Endothelial cell of umbilical vein (primary cell): ENCODE measurements at regions not wholly inside any gene's neighbourhood (a gene's known extent, or its start where the extent isn't known, plus 50 kb on each side); places are given as distances from the start of the nearest gene placed in this dataset.
"Not testable (repeated sequence)": the region's sequence is repeated elsewhere in the genome, so short reads cannot be mapped to it uniquely, and the experiment has no call there.

ENCODE experiments used
- BruUV-seq: library from RNA; stranded (reverse); fragments of 400-500 nt; replicated peaks from 2 replicates; lab custom pipeline; 2021; lab: Mats Ljungman, UMichigan
- CTCF ChIA-PET: fragments of 300-600, 350-600 bp; sonication (Branson Sonifier 250); formaldehyde crosslinking; loops from one replicate; lab custom pipeline; 2021; ENCODE audit warnings: antibody characterized with exemption, inconsistent platforms; lab: Charles Lee
- POLR2A ChIA-PET: fragments of 300-600, 350-600 bp; sonication (Branson Sonifier 250); formaldehyde crosslinking; loops from one replicate; lab custom pipeline; 2021; ENCODE audit warnings: antibody characterized with exemption, inconsistent platforms; lab: Charles Lee
- DNase-seq: peaks from one replicate; pipeline ENCODE4 v3.0.0-alpha.2; 2011; ENCODE audit warnings: low read depth, low spot score
- FAIRE-seq: peaks from 2 replicates; lab custom pipeline; 2011; peaks lifted over from hg19 to GRCh38; lab: Jason Lieb, UNC
- H2AFZ ChIP-seq: 2 replicates; pipeline ENCODE4 v1.6.0; 2012; ENCODE audit warnings: low read depth, low read length, control low read depth, inconsistent platforms
- H3K27ac ChIP-seq: 2 replicates; pipeline ENCODE4 v1.5.1; 2011; ENCODE audit warnings: low read depth, mild to moderate bottlenecking, control low read depth, low read length, moderate library complexity; ENCODE audit not compliant: insufficient read depth
- H3K27me3 ChIP-seq, 2 experiments: 2 replicates each; pipeline versions ENCODE4 v1.6.0 to v1.6.1; 2011; ENCODE audit warnings: low read length in 2 of 2, mixed read lengths in 1 of 2; ENCODE audit not compliant: control insufficient read depth in 2 of 2, insufficient read depth in 2 of 2
- H3K36me3 ChIP-seq, 2 experiments: 2 replicates in 1 of 2; 3 replicates in 1 of 2; pipeline ENCODE4 v1.5.1; 2011; ENCODE audit warnings: low read length in 2 of 2, mild to moderate bottlenecking in 1 of 2, moderate library complexity in 1 of 2; ENCODE audit not compliant: control insufficient read depth in 2 of 2, insufficient read depth in 2 of 2; ENCODE audit errors: extremely low read depth in 1 of 2
- H3K4me1 ChIP-seq: 3 replicates; pipeline ENCODE4 v1.5.1; 2011; ENCODE audit warnings: mild to moderate bottlenecking, low read length; ENCODE audit not compliant: control insufficient read depth, insufficient read depth; ENCODE audit errors: extremely low read depth
- H3K4me2 ChIP-seq: 2 replicates; pipeline ENCODE4 v1.6.1; 2011; ENCODE audit warnings: low read length, control low read depth, mixed read lengths; ENCODE audit not compliant: insufficient read depth
- H3K4me3 ChIP-seq, 3 experiments: fragments of 200-600 bp in 1 of 3; sonication (generic), shearing (Covaris generic) in 1 of 3; replicated peaks in 1 of 3; 2 replicates each; pipeline ENCODE4 v1.5.1; 2011 to 2016; ENCODE audit warnings: control low read depth in 3 of 3, low read length in 3 of 3, mild to moderate bottlenecking in 2 of 3, inconsistent platforms in 1 of 3, low read depth in 1 of 3, moderate library complexity in 1 of 3; ENCODE audit not compliant: insufficient read depth in 1 of 3
- H3K79me2 ChIP-seq: 2 replicates; pipeline ENCODE4 v1.6.0; 2012; ENCODE audit warnings: low read length, inconsistent platforms; ENCODE audit not compliant: control insufficient read depth, insufficient read depth
- H3K9ac ChIP-seq: replicated peaks from 2 replicates; pipeline ENCODE3; 2011; ENCODE audit warnings: low read length, control low read depth; ENCODE audit not compliant: insufficient read depth; ENCODE audit errors: extremely low read depth
- H3K9me1 ChIP-seq: replicated peaks from 3 replicates; pipeline ENCODE4 v1.6.0; 2011; ENCODE audit warnings: mild to moderate bottlenecking, low read length; ENCODE audit not compliant: control insufficient read depth, insufficient read depth; ENCODE audit errors: extremely low read depth
- H3K9me3 ChIP-seq: replicated peaks from 2 replicates; pipeline ENCODE4 v1.5.1; 2012; ENCODE audit warnings: low read length, inconsistent platforms; ENCODE audit not compliant: control insufficient read depth, insufficient read depth
- H4K20me1 ChIP-seq: replicated peaks from 2 replicates; pipeline ENCODE3; 2011; ENCODE audit warnings: mild to moderate bottlenecking, low read length; ENCODE audit not compliant: control insufficient read depth, insufficient read depth; ENCODE audit errors: extremely low read depth
- EZH2 ChIP-seq: IDR thresholded peaks from 2 replicates; pipeline ENCODE4 v1.6.1; 2012; ENCODE audit warnings: borderline replicate concordance, low read depth, mild to moderate bottlenecking, moderate library complexity, low read length, inconsistent platforms; ENCODE audit not compliant: severe bottlenecking
- FOS ChIP-seq: IDR thresholded peaks from 2 replicates; pipeline ENCODE4 v1.6.1; 2011; ENCODE audit warnings: mild to moderate bottlenecking, low read length, moderate library complexity, borderline replicate concordance; ENCODE audit not compliant: insufficient read depth
- GATA2 ChIP-seq: IDR thresholded peaks from 2 replicates; pipeline ENCODE4 v1.7.0; 2011; ENCODE audit warnings: low read depth, mild to moderate bottlenecking, moderate library complexity, mixed read lengths, low read length; ENCODE audit not compliant: insufficient read length, insufficient read depth
- JUN ChIP-seq: IDR thresholded peaks from 2 replicates; pipeline ENCODE4 v1.6.1; 2011; ENCODE audit warnings: borderline replicate concordance, low read depth; ENCODE audit not compliant: insufficient read length, insufficient read depth
- MYC ChIP-seq: IDR thresholded peaks from one replicate; pipeline ENCODE4 v1.6.1; 2011; ENCODE audit warnings: mild to moderate bottlenecking, low read depth, low read length
- POLR2A ChIP-seq: IDR thresholded peaks from 2 replicates; pipeline ENCODE4 v1.6.1; 2012; ENCODE audit warnings: low read depth, mild to moderate bottlenecking, control low read depth, low read length
- POLR2AphosphoS5 ChIP-seq: IDR thresholded peaks from 2 replicates; pipeline ENCODE4 v1.6.1; 2012; ENCODE audit warnings: low read depth, mild to moderate bottlenecking, control low read depth, low read length, moderate library complexity; ENCODE audit not compliant: insufficient read depth
- dilution Hi-C: fragments of 300-500 bp; cut with MboI; formaldehyde crosslinking; loops from one replicate; pipeline ENCODE4 v1.15.0; 2019; ENCODE audit warnings: low sequenced_read_pairs; ENCODE audit not compliant: extremely low pct_ligation_motif_present
- intact Hi-C: fragments of 100-400 bp; cut with micrococcal nuclease; formaldehyde crosslinking; loops from one replicate; pipeline ENCODE4 v1.10.0; 2022
- TF ChIP-seq, protein P1 (sequence below), 2 donors: IDR thresholded peaks; 1 replicate in 1 of 2; 2 replicates in 1 of 2; pipeline ENCODE4 v1.5.1; 2011; ENCODE audit warnings: low read length in 2 of 2, mild to moderate bottlenecking in 2 of 2, moderate library complexity in 2 of 2, control low read depth in 1 of 2, inconsistent platforms in 1 of 2, low read depth in 1 of 2; ENCODE audit not compliant: insufficient read depth in 1 of 2; ENCODE audit errors: extremely low read depth in 1 of 2
- TF ChIP-seq, protein P2 (sequence below): IDR thresholded peaks from 2 replicates; pipeline ENCODE4 v1.6.1; 2011; ENCODE audit not compliant: insufficient read depth, insufficient read length

DNA sequence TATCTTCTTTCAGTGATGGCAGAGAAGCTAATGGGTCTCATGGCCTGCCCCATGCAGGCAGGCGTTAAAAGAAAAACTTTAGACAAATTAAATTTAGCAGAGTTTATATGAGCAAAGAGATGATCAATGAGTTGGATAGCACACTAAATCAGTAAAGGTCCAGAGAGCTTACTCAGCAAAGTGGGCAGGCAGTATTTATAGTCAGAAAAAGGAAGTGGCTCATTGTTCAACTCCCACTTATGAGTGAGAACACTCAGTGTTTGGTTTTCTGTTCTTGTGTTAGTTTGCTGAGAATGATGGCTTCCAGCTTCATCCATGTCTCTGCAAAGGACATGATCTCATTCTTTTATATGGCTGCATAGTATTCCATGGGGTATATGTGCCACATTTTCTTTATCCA, 128.5 kb upstream of the UFM1 start:
- BruUV-seq, dilution Hi-C loops, H3K79me2 ChIP-seq, H3K4me3 ChIP-seq, H3K27me3 ChIP-seq, DNase-seq, H3K9me1 ChIP-seq, H4K20me1 ChIP-seq, intact Hi-C loops, H3K4me1 ChIP-seq, H3K9me3 ChIP-seq, H3K4me2 ChIP-seq, FAIRE-seq, H3K27ac ChIP-seq, H3K9ac ChIP-seq, POLR2A ChIA-PET, CTCF ChIA-PET, H3K36me3 ChIP-seq, H2AFZ ChIP-seq: not testable (repeated sequence)

DNA sequence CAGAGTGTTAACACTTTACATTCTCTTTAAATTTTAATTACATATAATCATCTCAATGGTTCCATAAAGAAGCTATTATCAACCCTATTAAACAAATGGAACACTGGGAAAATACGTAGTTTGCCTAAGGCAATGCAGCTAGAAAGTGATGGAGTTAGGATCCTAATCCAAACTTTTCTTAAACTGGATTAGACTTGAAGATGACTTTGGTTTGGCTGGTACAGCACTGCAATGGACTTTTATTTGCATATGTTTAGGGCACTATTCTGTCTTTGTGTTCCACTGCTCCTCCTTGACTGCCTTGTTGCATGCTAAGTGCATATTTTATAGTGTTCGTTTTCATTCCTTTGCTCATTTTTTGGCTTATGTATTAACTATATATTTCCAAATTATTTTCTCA, 133.5 kb upstream of the UFM1 start:
- no peaks in the 10 kb centered on the region for H3K4me1 ChIP-seq
- dilution Hi-C loops (no loop called here), intact Hi-C loops (no loop called here)
- FAIRE-seq (no peak), DNase-seq (no peak)
- CTCF ChIA-PET: no interaction called here
- POLR2A ChIA-PET: no interaction called here
- TF ChIP-seq FOS (no peak), MYC (no peak), JUN (no peak), GATA2 (no peak), POLR2AphosphoS5 (no peak), POLR2A (no peak), EZH2 (no peak)
- TF ChIP-seq, protein P1, sequence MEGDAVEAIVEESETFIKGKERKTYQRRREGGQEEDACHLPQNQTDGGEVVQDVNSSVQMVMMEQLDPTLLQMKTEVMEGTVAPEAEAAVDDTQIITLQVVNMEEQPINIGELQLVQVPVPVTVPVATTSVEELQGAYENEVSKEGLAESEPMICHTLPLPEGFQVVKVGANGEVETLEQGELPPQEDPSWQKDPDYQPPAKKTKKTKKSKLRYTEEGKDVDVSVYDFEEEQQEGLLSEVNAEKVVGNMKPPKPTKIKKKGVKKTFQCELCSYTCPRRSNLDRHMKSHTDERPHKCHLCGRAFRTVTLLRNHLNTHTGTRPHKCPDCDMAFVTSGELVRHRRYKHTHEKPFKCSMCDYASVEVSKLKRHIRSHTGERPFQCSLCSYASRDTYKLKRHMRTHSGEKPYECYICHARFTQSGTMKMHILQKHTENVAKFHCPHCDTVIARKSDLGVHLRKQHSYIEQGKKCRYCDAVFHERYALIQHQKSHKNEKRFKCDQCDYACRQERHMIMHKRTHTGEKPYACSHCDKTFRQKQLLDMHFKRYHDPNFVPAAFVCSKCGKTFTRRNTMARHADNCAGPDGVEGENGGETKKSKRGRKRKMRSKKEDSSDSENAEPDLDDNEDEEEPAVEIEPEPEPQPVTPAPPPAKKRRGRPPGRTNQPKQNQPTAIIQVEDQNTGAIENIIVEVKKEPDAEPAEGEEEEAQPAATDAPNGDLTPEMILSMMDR (IDR thresholded peaks at IDR 0.05; ENCODE audit: extremely low read depth in 1 of 2, insufficient read depth in 1 of 2, low read depth in 1 of 2, low read length in 2 of 2): no peak
- TF ChIP-seq, protein P2, sequence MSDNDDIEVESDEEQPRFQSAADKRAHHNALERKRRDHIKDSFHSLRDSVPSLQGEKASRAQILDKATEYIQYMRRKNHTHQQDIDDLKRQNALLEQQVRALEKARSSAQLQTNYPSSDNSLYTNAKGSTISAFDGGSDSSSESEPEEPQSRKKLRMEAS: no peak
- no peaks in the 10 kb centered on the region for H3K9me3 ChIP-seq
- BruUV-seq: no TSS peak
- H3K9ac ChIP-seq: no peak overlapping the region
- H2AFZ ChIP-seq: no peak overlapping the region
- H3K36me3 ChIP-seq: no peaks in the 10 kb centered on the region
- H3K9me1 ChIP-seq: no peaks in the 10 kb centered on the region
- no peaks in the 10 kb centered on the region for H3K27me3 ChIP-seq
- no peaks in the 10 kb centered on the region for H4K20me1 ChIP-seq
- H3K79me2 ChIP-seq: no peaks in the 10 kb centered on the region
- H3K27ac ChIP-seq: no peak overlapping the region
- no peak overlapping the region for H3K4me2 ChIP-seq
- H3K4me3 ChIP-seq: no peak overlapping the region
